ENCODE measurements at regions not wholly inside any gene's neighbourhood (a gene's known extent, or its start where the extent isn't known, plus 50 kb on each side); places are given as distances from the start of the nearest gene placed in this dataset.

DNA sequence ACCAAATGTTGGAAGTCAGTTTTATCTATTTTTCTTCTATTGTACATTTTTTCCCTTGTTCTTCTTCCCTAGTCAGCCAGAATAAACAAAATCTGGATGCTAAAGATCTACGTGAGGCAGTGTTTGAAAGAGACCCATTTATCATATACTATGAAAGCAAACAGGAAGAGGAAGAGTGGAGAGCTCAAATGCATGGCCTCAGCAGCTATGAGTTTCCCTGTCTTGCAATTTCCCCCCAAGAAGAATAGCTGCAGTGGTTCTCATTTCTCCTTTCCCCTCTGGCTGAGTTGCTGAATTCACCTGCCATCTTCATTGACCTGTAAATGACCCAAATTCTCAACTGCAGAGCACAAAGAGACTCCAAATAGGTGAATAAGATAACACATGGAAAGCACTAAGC is 347.1 kb upstream of the NRP1 start:
- H3K9me3 ChIP-seq (ENCODE audit: control insufficient read depth, low read length): no peaks in the 10 kb centered on the region
- intact Hi-C loops (cut with DNase I): no loop called here
- no peak overlapping the region for H3K27ac ChIP-seq (ENCODE audit: low read depth in 1 of 2, low read length in 2 of 2)
- no peaks in the 10 kb centered on the region for H3K36me3 ChIP-seq (ENCODE audit: control insufficient read depth in 1 of 2, insufficient read depth in 2 of 2, low read length in 1 of 2)
- H3K27me3 ChIP-seq (ENCODE audit: control insufficient read depth in 1 of 2, insufficient read depth in 2 of 2, low read length in 1 of 2): no peaks in the 10 kb centered on the region
- WGBS, 2 donors: 71% methylated on average over 1 of the region's 1 CpG
- H3K4me1 ChIP-seq (ENCODE audit: control insufficient read depth in 1 of 2, insufficient read depth in 2 of 2, low read length in 2 of 2): no peaks in the 10 kb centered on the region
- no peak for ATAC-seq (ENCODE audit: low FRiP score)
- no peak for DNase-seq
- H3K4me3 ChIP-seq (ENCODE audit: low read length in 2 of 2): no peak overlapping the region

DNA sequence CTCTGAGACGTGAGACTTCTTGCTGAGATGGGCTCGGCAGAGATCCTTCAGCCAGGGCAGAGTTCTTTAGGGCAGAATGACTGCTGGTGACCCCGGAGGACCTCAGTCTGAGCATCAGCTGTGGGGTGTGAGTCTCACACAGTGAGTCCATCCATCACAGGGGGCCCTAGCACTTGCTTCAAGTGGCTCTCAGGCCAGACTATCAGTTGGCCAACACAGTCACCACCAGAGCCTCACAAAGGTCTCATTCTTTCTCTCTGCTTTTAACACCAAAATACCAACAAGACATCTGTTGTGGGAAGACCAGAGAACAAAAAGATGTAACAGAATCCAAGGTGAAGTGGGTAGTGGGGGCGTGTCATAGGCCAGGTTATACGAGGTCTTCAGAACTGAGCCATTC is 345.6 kb upstream of the NRP1 start:
- intact Hi-C loops (cut with DNase I): no loop called here
- Histone ChIP-seq H3K9me3 (ENCODE audit: control insufficient read depth, low read length) (no peaks in the 10 kb centered on the region), H3K4me1 (ENCODE audit: control insufficient read depth in 1 of 2, insufficient read depth in 2 of 2, low read length in 2 of 2) (peaks cover 0 to 2% of the 10 kb centered on the region in 2 donors), H3K36me3 (ENCODE audit: control insufficient read depth in 1 of 2, insufficient read depth in 2 of 2, low read length in 1 of 2) (no peaks in the 10 kb centered on the region), H3K27ac (ENCODE audit: low read depth in 1 of 2, low read length in 2 of 2) (no peak overlapping the region), H3K27me3 (ENCODE audit: control insufficient read depth in 1 of 2, insufficient read depth in 2 of 2, low read length in 1 of 2) (no peaks in the 10 kb centered on the region), H3K4me3 (ENCODE audit: low read length in 2 of 2) (no peak overlapping the region)
- 82% methylated on average over 5 of the region's 5 CpGs for WGBS, 2 donors
- DNase-seq (no peak), ATAC-seq (ENCODE audit: low FRiP score) (no peak)

DNA sequence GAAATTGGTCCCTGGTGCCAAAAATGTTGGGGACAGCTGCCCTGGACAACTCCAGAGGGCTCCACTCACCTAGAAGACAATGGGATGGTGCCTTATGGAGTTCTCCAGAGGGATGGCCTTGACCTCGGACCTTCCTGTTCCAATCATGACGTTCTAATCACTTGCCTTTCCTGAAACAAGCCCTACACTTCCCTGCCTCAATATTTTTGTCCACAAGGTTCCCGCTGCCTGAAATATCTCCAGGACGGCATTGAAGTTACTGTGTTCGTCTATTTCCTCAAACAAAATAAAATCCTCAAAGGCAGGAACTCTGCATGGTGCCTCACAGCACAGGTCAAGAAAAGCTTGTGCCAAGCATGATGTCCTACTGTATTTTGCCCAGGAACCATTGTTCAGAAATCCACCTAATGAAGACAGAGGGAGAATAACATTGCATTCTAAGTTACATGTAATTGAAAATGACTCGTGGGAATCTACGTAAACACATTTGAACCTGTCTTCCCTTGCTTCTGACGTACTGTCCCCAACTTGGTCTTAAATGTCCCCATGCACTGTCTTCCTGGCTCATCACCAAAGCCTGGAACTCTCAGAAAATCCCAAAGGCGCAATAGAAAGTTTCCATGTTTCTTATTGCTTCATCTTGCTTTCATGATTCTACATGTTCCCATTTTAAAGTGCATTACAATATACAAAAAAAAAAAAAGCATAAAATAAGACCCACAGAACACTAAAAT is 342.3 kb upstream of the NRP1 start:
- Histone ChIP-seq H3K36me3 (ENCODE audit: control insufficient read depth in 1 of 2, insufficient read depth in 2 of 2, low read length in 1 of 2) (no peaks in the 10 kb centered on the region), H3K4me1 (ENCODE audit: control insufficient read depth in 1 of 2, insufficient read depth in 2 of 2, low read length in 2 of 2) (peaks cover 0 to 2% of the 10 kb centered on the region in 2 donors), H3K9me3 (ENCODE audit: control insufficient read depth, low read length) (no peaks in the 10 kb centered on the region), H3K27me3 (ENCODE audit: control insufficient read depth in 1 of 2, insufficient read depth in 2 of 2, low read length in 1 of 2) (no peaks in the 10 kb centered on the region), H3K27ac (ENCODE audit: low read depth in 1 of 2, low read length in 2 of 2) (no peak overlapping the region), H3K4me3 (ENCODE audit: low read length in 2 of 2) (no peak overlapping the region)
- ATAC-seq (ENCODE audit: low FRiP score) (peak; percentile 59), DNase-seq (no peak)
- WGBS, 2 donors: 96 to 97% methylated on average over 9 of the region's 9 CpGs
- intact Hi-C loops (cut with DNase I): no loop called here

DNA sequence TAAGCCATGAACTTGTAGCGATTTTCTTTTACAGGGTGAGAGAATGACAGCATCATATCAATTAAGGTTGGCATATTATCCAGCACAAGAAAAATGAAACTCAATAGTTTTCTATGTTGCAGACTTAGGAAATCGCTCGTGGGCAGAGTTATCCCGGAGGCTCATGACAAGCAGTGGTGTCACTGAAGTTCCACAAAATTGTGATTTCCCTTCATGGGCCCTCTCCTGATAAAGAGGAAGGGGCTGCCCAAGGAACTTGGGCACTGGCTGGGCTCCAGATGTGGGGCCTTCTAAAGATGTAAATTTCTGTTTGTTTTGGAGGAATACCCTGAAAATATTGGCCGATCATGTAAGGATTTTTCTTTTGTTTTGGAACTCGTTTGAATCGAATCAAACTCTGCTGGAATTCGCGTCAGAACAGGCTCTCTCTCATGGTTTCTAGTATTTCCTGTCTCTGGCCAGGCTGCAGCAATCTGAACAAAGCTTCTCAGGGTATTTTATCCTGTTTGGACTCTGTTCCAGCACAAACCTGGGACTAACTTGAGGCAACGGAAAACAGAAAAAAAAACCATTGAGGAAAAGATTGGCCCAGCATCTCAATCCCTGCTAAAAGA is 340.6 kb upstream of the NRP1 start:
- Histone ChIP-seq H3K36me3 (ENCODE audit: control insufficient read depth in 1 of 2, insufficient read depth in 2 of 2, low read length in 1 of 2) (no peaks in the 10 kb centered on the region), H3K4me3 (ENCODE audit: low read length in 2 of 2) (peak overlapping the region in 1 of 2 donors; percentile 20), H3K9me3 (ENCODE audit: control insufficient read depth, low read length) (no peaks in the 10 kb centered on the region), H3K27ac (ENCODE audit: low read depth in 1 of 2, low read length in 2 of 2) (no peak overlapping the region), H3K27me3 (ENCODE audit: control insufficient read depth in 1 of 2, insufficient read depth in 2 of 2, low read length in 1 of 2) (no peaks in the 10 kb centered on the region), H3K4me1 (ENCODE audit: control insufficient read depth in 1 of 2, insufficient read depth in 2 of 2, low read length in 2 of 2) (peaks cover 0 to 2% of the 10 kb centered on the region in 2 donors)
- intact Hi-C loops (cut with DNase I): no loop called here
- DNase-seq (no peak), ATAC-seq (ENCODE audit: low FRiP score) (no peak)
- 5 to 9% methylated on average over 10 of the region's 10 CpGs for WGBS, 2 donors

DNA sequence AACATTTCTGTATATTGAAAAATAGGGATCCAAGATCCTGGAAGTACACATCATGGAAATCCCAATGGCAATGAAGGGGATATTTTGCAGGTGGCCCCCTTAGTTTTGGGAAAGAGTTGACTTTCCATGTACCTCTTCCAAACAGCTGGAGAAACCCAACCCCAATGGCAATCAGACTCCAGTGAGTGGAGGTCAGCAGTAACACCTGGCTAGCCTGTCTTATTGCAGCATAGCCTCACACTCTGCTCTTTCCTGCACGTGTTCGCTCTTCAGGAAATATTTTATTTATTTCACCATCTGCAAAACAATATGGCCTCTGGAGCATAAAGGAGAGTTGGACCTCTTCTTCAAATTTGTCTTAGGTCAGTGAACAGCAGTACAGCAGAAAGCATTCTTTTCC is 340.0 kb upstream of the NRP1 start:
- no peaks in the 10 kb centered on the region for H3K36me3 ChIP-seq (ENCODE audit: control insufficient read depth in 1 of 2, insufficient read depth in 2 of 2, low read length in 1 of 2)
- 94 to 96% methylated on average over 2 of the region's 2 CpGs for WGBS, 2 donors
- no peak overlapping the region for H3K27ac ChIP-seq (ENCODE audit: low read depth in 1 of 2, low read length in 2 of 2)
- H3K9me3 ChIP-seq (ENCODE audit: control insufficient read depth, low read length): peaks cover 2% of the 10 kb centered on the region
- H3K4me1 ChIP-seq (ENCODE audit: control insufficient read depth in 1 of 2, insufficient read depth in 2 of 2, low read length in 2 of 2): peaks cover 0 to 2% of the 10 kb centered on the region in 2 donors
- no peaks in the 10 kb centered on the region for H3K27me3 ChIP-seq (ENCODE audit: control insufficient read depth in 1 of 2, insufficient read depth in 2 of 2, low read length in 1 of 2)
- ATAC-seq (ENCODE audit: low FRiP score) (no peak), DNase-seq (no peak)
- intact Hi-C loops (cut with DNase I): no loop called here
- H3K4me3 ChIP-seq (ENCODE audit: low read length in 2 of 2): no peak overlapping the region

DNA sequence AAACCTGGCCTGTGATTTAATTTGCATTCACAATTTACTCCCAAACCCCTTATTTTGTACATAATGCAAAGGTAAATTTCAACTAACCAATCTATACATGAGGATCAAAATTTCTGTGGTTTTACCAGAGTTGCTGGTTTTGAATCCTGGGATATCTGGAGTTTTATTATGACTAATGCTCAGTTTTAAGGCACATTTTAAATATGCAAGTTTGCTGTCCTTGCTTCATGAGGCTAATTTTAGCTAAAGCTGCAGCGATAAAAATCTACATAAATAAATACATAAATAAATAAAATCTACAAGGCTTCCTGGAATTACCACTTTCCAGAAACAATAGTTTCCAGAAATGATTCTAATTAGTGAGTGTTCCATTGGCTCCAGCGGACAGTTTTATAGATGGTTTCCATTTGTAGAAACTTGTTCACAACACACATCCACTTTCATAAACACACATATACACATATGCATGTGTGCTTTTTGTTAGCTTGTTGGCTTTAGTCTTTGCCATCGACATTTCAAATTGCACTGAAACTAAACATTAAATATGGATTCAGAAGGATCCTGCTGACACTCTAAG is 339.5 kb upstream of the NRP1 start:
- no peak for ATAC-seq (ENCODE audit: low FRiP score)
- Histone ChIP-seq H3K27ac (ENCODE audit: low read depth in 1 of 2, low read length in 2 of 2) (no peak overlapping the region), H3K9me3 (ENCODE audit: control insufficient read depth, low read length) (peaks cover 2% of the 10 kb centered on the region), H3K27me3 (ENCODE audit: control insufficient read depth in 1 of 2, insufficient read depth in 2 of 2, low read length in 1 of 2) (no peaks in the 10 kb centered on the region), H3K4me3 (ENCODE audit: low read length in 2 of 2) (no peak overlapping the region), H3K36me3 (ENCODE audit: control insufficient read depth in 1 of 2, insufficient read depth in 2 of 2, low read length in 1 of 2) (no peaks in the 10 kb centered on the region), H3K4me1 (ENCODE audit: control insufficient read depth in 1 of 2, insufficient read depth in 2 of 2, low read length in 2 of 2) (peaks cover 0 to 2% of the 10 kb centered on the region in 2 donors)
- no peak for DNase-seq
- intact Hi-C loops (cut with DNase I): no loop called here
- WGBS, 2 donors: 84 to 87% methylated on average over 3 of the region's 3 CpGs

DNA sequence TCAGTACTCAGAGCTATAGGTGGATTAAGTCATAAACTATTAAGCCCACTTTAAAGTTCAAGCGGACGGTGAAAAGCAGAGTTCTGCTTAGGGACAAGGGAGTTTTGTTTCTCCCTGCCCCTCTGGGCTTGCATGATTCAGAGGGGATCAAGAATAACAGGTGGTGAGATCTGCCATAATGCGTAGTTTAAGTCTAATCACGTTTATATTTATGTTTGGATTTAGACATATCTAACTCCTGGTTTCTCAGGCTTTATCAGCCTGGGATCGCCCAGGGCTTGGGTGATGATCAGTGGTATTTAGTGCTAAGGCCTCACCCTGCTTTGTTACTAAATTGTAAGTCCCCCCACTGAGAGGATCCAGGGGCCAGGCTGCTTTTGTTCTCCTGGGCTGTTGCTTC is 335.4 kb upstream of the NRP1 start:
- Histone ChIP-seq H3K9me3 (ENCODE audit: control insufficient read depth, low read length) (peaks cover 2% of the 10 kb centered on the region), H3K4me1 (ENCODE audit: control insufficient read depth in 1 of 2, insufficient read depth in 2 of 2, low read length in 2 of 2) (no peaks in the 10 kb centered on the region), H3K27me3 (ENCODE audit: control insufficient read depth in 1 of 2, insufficient read depth in 2 of 2, low read length in 1 of 2) (no peaks in the 10 kb centered on the region), H3K4me3 (ENCODE audit: low read length in 2 of 2) (no peak overlapping the region), H3K27ac (ENCODE audit: low read depth in 1 of 2, low read length in 2 of 2) (no peak overlapping the region), H3K36me3 (ENCODE audit: control insufficient read depth in 1 of 2, insufficient read depth in 2 of 2, low read length in 1 of 2) (no peaks in the 10 kb centered on the region)
- no peak for DNase-seq
- ATAC-seq (ENCODE audit: low FRiP score): no peak
- intact Hi-C loops (cut with DNase I): no loop called here
- WGBS, 2 donors: 97 to 99% methylated on average over 5 of the region's 5 CpGs

DNA sequence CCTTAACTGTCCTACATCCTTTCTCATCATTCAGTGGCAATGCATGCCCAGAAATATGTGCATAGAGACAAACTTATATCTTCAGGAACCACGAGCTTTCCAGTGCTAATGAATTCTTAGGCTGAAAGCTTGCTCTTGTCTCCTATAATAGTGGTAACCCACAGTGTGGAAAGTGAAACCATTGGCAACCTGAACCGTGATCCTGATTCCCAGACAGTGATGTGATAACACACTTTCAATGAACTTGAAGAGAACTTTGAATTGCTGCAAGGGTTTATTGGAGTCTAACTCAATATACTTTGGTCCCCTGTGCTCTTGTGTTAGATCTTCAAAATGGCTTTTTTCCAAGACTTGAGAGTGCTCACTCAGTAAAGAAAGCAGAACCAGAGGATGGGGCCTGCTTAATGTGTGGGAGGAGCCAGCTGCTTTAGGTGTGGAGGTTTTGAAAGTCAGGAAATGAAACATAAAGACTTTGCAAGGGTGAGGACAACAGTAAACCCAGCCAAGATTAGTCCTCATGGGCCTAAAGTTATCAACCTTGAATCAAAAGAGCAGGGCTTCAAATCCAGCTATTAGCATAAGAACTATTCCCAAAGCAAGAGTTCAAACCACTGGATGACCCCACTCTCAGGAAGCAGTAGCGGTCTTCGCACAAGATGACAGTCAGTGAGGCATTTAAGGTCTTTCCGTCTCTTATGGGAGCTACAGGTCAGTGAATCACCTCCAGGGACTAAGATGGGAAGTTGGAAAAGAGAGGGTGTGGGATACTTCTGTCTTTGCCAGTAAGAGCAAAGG is 332.4 kb upstream of the NRP1 start:
- no peaks in the 10 kb centered on the region for H3K4me1 ChIP-seq (ENCODE audit: control insufficient read depth in 1 of 2, insufficient read depth in 2 of 2, low read length in 2 of 2)
- no peaks in the 10 kb centered on the region for H3K27me3 ChIP-seq (ENCODE audit: control insufficient read depth in 1 of 2, insufficient read depth in 2 of 2, low read length in 1 of 2)
- no peak overlapping the region for H3K27ac ChIP-seq (ENCODE audit: low read depth in 1 of 2, low read length in 2 of 2)
- ATAC-seq (ENCODE audit: low FRiP score) (no peak), DNase-seq (no peak)
- H3K9me3 ChIP-seq (ENCODE audit: control insufficient read depth, low read length): peaks cover 2% of the 10 kb centered on the region
- no peaks in the 10 kb centered on the region for H3K36me3 ChIP-seq (ENCODE audit: control insufficient read depth in 1 of 2, insufficient read depth in 2 of 2, low read length in 1 of 2)
- no peak overlapping the region for H3K4me3 ChIP-seq (ENCODE audit: low read length in 2 of 2)
- 94% methylated on average over 5 of the region's 5 CpGs for WGBS, 2 donors
- intact Hi-C loops (cut with DNase I): no loop called here

All from aorta (tissue), 5 donors.